ENCODE measurements at regions not wholly inside any gene's neighbourhood (a gene's known extent, or its start where the extent isn't known, plus 50 kb on each side); places are given as distances from the start of the nearest gene placed in this dataset.

- Mint-ChIP-seq H3K9me3 (no peaks in the 10 kb centered on the region), H3K36me3 (no peaks in the 10 kb centered on the region), H3K4me1 (peaks cover 16% of the 10 kb centered on the region)
Measured at GRCh38 chr1:213871179-213871578, 116.6 kb upstream of the PROX1 start.

GRCh38 chr1:213874789-213875188 lies 113.0 kb upstream of the PROX1 start:
- no peaks in the 10 kb centered on the region for H3K36me3 Mint-ChIP-seq
- no peaks in the 10 kb centered on the region for H3K9me3 Mint-ChIP-seq
- DNase-seq, result no peak
- no peak overlapping the region for H3K4me3 Mint-ChIP-seq
- H3K27ac Mint-ChIP-seq, result no peak overlapping the region
- CTCF ChIA-PET, result no interaction called here
- H3K27me3 Mint-ChIP-seq, result no peaks in the 10 kb centered on the region
- peaks cover 16% of the 10 kb centered on the region for H3K4me1 Mint-ChIP-seq

More at GRCh38 chr1:213871179-213871578, 116.6 kb upstream of the PROX1 start:
- Mint-ChIP-seq H3K27ac (no peak overlapping the region), H3K27me3 (no peaks in the 10 kb centered on the region), H3K4me3 (no peak overlapping the region)
- CTCF ChIA-PET, result no interaction called here
- DNase-seq, result no peak

- H3K4me3 Mint-ChIP-seq, result no peak overlapping the region
- CTCF ChIA-PET, result no interaction called here
- H3K9me3 Mint-ChIP-seq, result no peaks in the 10 kb centered on the region
- H3K36me3 Mint-ChIP-seq, result no peaks in the 10 kb centered on the region
- DNase-seq, result no peak
- peak overlapping the region; percentile 8 for H3K27ac Mint-ChIP-seq
- peaks cover 3% of the 10 kb centered on the region for H3K4me1 Mint-ChIP-seq
- H3K27me3 Mint-ChIP-seq, result no peaks in the 10 kb centered on the region
Measured at GRCh38 chr1:213876531-213876930, 111.2 kb upstream of the PROX1 start.

- no peaks in the 10 kb centered on the region for H3K9me3 Mint-ChIP-seq
- H3K36me3 Mint-ChIP-seq, result no peaks in the 10 kb centered on the region
- DNase-seq, result no peak
- no peak overlapping the region for H3K4me3 Mint-ChIP-seq
- H3K27me3 Mint-ChIP-seq, result no peaks in the 10 kb centered on the region
- CTCF ChIA-PET, result no interaction called here
- peaks cover 5% of the 10 kb centered on the region for H3K4me1 Mint-ChIP-seq
- H3K27ac Mint-ChIP-seq, result no peak overlapping the region
Measured at GRCh38 chr1:213883618-213884017, 104.2 kb upstream of the PROX1 start.

- Mint-ChIP-seq H3K9me3 (no peaks in the 10 kb centered on the region), H3K27me3 (no peaks in the 10 kb centered on the region), H3K36me3 (no peaks in the 10 kb centered on the region), H3K27ac (no peak overlapping the region), H3K4me3 (no peak overlapping the region), H3K4me1 (peaks cover 5% of the 10 kb centered on the region)
- CTCF ChIA-PET, result no interaction called here
- DNase-seq, result no peak
Measured at GRCh38 chr1:213884402-213884801, 103.4 kb upstream of the PROX1 start.

- no peak for DNase-seq
- Mint-ChIP-seq H3K9me3 (no peaks in the 10 kb centered on the region), H3K27ac (no peak overlapping the region), H3K27me3 (no peaks in the 10 kb centered on the region), H3K4me3 (no peak overlapping the region), H3K4me1 (peaks cover 5% of the 10 kb centered on the region), H3K36me3 (no peaks in the 10 kb centered on the region)
- CTCF ChIA-PET, result no interaction called here
Measured at GRCh38 chr1:213884942-213885341, 102.8 kb upstream of the PROX1 start.

GRCh38 chr1:213887842-213888241 lies 99.9 kb upstream of the PROX1 start:
- Mint-ChIP-seq H3K27ac (no peak overlapping the region), H3K4me3 (no peak overlapping the region), H3K9me3 (no peaks in the 10 kb centered on the region), H3K36me3 (no peaks in the 10 kb centered on the region), H3K4me1 (peaks cover 5% of the 10 kb centered on the region), H3K27me3 (no peaks in the 10 kb centered on the region)
- CTCF ChIA-PET, result no interaction called here
- DNase-seq, result no peak

GRCh38 chr1:213891989-213892902 lies 95.5 kb upstream of the PROX1 start:
- Mint-ChIP-seq H3K4me3 (no peak overlapping the region), H3K27ac (no peak overlapping the region), H3K9me3 (no peaks in the 10 kb centered on the region), H3K27me3 (no peaks in the 10 kb centered on the region), H3K36me3 (no peaks in the 10 kb centered on the region), H3K4me1 (no peaks in the 10 kb centered on the region)
- DNase-seq, result no peak
- CTCF ChIA-PET, result no interaction called here

- CTCF ChIA-PET, result no interaction called here
- Mint-ChIP-seq H3K27me3 (no peaks in the 10 kb centered on the region), H3K4me1 (no peaks in the 10 kb centered on the region), H3K36me3 (no peaks in the 10 kb centered on the region), H3K27ac (no peak overlapping the region), H3K9me3 (no peaks in the 10 kb centered on the region), H3K4me3 (no peak overlapping the region)
- DNase-seq, result no peak
Measured at GRCh38 chr1:213898684-213899083, 89.1 kb upstream of the PROX1 start.

- no peak overlapping the region for H3K4me3 Mint-ChIP-seq
- H3K9me3 Mint-ChIP-seq, result no peaks in the 10 kb centered on the region
- no peaks in the 10 kb centered on the region for H3K36me3 Mint-ChIP-seq
- H3K27ac Mint-ChIP-seq, result no peak overlapping the region
- no peaks in the 10 kb centered on the region for H3K4me1 Mint-ChIP-seq
- H3K27me3 Mint-ChIP-seq, result no peaks in the 10 kb centered on the region
- DNase-seq, result no peak
- CTCF ChIA-PET, result no interaction called here
Measured at GRCh38 chr1:213899413-213899812, 88.4 kb upstream of the PROX1 start.

- H3K27me3 Mint-ChIP-seq, result no peaks in the 10 kb centered on the region
- no peaks in the 10 kb centered on the region for H3K4me1 Mint-ChIP-seq
- DNase-seq, result no peak
- no peak overlapping the region for H3K4me3 Mint-ChIP-seq
- CTCF ChIA-PET, result no interaction called here
- H3K27ac Mint-ChIP-seq, result no peak overlapping the region
- H3K36me3 Mint-ChIP-seq, result no peaks in the 10 kb centered on the region
- H3K9me3 Mint-ChIP-seq, result no peaks in the 10 kb centered on the region
Measured at GRCh38 chr1:213905344-213905743, 82.4 kb upstream of the PROX1 start.

GRCh38 chr1:213908521-213908920 lies 79.3 kb upstream of the PROX1 start:
- H3K4me1 Mint-ChIP-seq, result no peaks in the 10 kb centered on the region
- CTCF ChIA-PET, result no interaction called here
- no peak overlapping the region for H3K4me3 Mint-ChIP-seq
- H3K27ac Mint-ChIP-seq, result no peak overlapping the region
- H3K9me3 Mint-ChIP-seq, result no peaks in the 10 kb centered on the region
- DNase-seq, result no peak
- H3K27me3 Mint-ChIP-seq, result no peaks in the 10 kb centered on the region
- H3K36me3 Mint-ChIP-seq, result no peaks in the 10 kb centered on the region

GRCh38 chr1:213914392-213914791 lies 73.4 kb upstream of the PROX1 start:
- Mint-ChIP-seq H3K27ac (no peak overlapping the region), H3K36me3 (no peaks in the 10 kb centered on the region), H3K9me3 (no peaks in the 10 kb centered on the region), H3K27me3 (no peaks in the 10 kb centered on the region), H3K4me3 (no peak overlapping the region), H3K4me1 (peaks cover 4% of the 10 kb centered on the region)
- CTCF ChIA-PET, result no interaction called here
- DNase-seq, result no peak

GRCh38 chr1:213921311-213921710 lies 66.5 kb upstream of the PROX1 start:
- Mint-ChIP-seq H3K4me3 (no peak overlapping the region), H3K36me3 (no peaks in the 10 kb centered on the region), H3K27ac (no peak overlapping the region), H3K9me3 (no peaks in the 10 kb centered on the region), H3K27me3 (no peaks in the 10 kb centered on the region), H3K4me1 (no peaks in the 10 kb centered on the region)
- no peak for DNase-seq
- CTCF ChIA-PET, result no interaction called here

- CTCF ChIA-PET, result no interaction called here
- no peak overlapping the region for H3K27ac Mint-ChIP-seq
- H3K4me3 Mint-ChIP-seq, result no peak overlapping the region
Measured at GRCh38 chr1:213921712-213922111, 66.1 kb upstream of the PROX1 start.

More at GRCh38 chr1:213921712-213922111, 66.1 kb upstream of the PROX1 start:
- Mint-ChIP-seq H3K27me3 (no peaks in the 10 kb centered on the region), H3K9me3 (no peaks in the 10 kb centered on the region), H3K4me1 (no peaks in the 10 kb centered on the region), H3K36me3 (no peaks in the 10 kb centered on the region)
- DNase-seq, result no peak

Measured in activated naive CD4-positive, alpha-beta T cell treated with anti-CD3 and anti-CD28 coated beads, Interleukin-2, amount 10 ng/mL, durations not matched to agents 7 days and 5 days (primary cell).